ENCODE measurements at regions not wholly inside any gene's neighbourhood (a gene's known extent, or its start where the extent isn't known, plus 50 kb on each side); places are given as distances from the start of the nearest gene placed in this dataset.

DNA sequence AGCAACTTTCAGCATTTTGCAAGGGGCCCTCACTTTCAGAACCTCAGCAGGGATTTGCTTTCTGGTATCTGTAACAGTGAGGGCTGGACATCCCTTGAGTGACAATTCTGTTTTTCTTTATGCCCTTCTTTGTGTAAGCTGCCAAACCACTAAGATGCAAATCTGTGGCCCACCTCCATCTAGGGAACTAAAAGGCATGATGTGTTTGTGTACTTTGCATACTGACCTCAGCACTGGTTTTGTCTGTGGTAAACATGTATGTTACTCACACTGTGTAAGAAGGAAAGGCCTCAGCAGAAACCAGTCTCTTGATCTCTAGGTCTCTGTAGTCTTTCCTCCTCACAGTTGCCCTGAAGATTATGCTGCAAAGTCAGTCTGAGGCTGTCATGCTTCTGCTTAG is 396.6 kb upstream of the DYNLRB2 start:
- DNase-seq (ENCODE audit: extremely low read depth, low read depth, low spot score), result no peak

- DNase-seq (ENCODE audit: extremely low read depth, low read depth, low spot score), result no peak
Measured at GRCh38 chr16:80142940-80143339, 397.9 kb upstream of the DYNLRB2 start.

- DNase-seq (ENCODE audit: extremely low read depth, low read depth, low spot score), result no peak
Measured at GRCh38 chr16:80142281-80142680, 398.5 kb upstream of the DYNLRB2 start.

DNA sequence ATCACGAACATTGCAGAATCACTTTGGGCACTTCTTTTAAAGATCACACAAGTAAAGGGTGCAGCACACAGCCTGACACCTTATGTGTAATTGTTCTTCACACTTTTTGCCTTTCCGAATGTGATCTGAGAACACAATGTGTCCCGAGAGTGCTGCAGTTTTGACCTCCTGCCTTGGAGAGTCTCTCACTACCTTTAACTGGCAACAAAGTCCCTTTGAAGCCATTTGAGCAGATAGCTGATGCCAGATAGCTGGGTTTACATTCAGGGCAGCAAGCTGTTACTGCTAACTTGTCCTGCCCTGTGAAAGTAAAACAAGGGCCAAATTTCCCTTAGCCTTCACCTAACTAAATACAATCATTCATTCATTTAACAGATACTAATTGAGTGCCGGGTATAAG is 411.0 kb upstream of the DYNLRB2 start:
- DNase-seq (ENCODE audit: extremely low read depth, low read depth, low spot score), result no peak

DNA sequence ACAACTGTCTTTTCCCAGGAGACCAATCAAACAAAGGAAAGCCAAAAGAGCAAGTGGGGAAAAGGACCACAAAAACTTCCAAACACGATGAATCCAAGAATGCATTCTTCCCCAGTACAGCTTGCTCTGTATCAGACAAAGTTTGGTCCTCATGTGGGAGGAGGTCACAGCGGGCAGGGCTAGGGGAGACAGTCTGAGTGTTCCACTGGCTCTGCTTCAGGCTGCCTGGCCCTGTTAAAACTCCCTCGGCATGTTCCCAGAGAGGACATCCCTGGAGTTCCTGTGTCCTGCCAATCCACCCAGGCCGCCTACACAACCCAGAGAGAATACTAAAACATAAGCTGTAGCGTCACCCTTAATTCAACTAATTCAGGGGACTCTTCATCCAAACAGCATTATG is 415.1 kb upstream of the DYNLRB2 start:
- DNase-seq (ENCODE audit: extremely low read depth, low read depth, low spot score), result no peak

DNA sequence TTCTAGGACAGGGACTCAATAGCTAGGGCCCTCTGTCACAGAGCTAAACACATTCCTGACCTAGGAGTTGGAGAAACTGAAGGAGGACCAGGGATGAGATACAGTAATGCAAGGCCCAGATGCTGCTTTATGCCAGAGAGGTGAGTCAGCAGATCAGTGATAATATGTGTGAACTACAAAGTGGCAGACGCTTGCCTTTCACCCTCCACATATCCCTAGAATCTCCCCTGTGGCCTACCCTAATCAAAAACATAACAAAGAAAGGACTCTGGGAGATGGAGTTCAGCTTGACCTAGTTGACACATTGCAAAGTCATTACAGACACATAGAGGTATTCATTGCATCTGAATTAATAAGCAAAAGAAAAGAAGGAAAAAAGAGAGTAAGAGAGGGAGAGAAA is 417.6 kb upstream of the DYNLRB2 start:
- no peak for DNase-seq (ENCODE audit: extremely low read depth, low read depth, low spot score)

- DNase-seq (ENCODE audit: extremely low read depth, low read depth, low spot score), result no peak
Measured at GRCh38 chr16:80122115-80122514, 418.7 kb upstream of the DYNLRB2 start.

DNA sequence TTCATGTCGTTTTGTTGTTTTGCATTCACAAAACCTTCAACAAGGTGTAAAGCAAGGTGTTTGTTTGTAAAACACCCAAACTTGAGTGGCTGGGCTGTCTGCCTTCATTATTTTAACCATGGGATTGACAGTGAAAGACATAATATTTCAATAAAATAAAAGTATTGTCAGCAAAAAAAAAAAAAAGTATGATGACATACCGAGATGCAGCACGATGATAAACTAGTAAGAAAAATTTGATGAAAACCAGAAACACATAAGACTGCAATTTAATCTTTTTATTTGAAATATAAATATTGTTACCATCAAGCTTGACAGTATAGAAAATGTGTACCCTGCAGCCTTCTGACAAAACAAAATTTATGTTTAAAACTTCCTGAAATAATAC is 419.3 kb upstream of the DYNLRB2 start:
- DNase-seq (ENCODE audit: extremely low read depth, low read depth, low spot score), result no peak

- no peak for DNase-seq (ENCODE audit: extremely low read depth, low read depth, low spot score)
Measured at GRCh38 chr16:80120899-80121521, 419.8 kb upstream of the DYNLRB2 start.

DNA sequence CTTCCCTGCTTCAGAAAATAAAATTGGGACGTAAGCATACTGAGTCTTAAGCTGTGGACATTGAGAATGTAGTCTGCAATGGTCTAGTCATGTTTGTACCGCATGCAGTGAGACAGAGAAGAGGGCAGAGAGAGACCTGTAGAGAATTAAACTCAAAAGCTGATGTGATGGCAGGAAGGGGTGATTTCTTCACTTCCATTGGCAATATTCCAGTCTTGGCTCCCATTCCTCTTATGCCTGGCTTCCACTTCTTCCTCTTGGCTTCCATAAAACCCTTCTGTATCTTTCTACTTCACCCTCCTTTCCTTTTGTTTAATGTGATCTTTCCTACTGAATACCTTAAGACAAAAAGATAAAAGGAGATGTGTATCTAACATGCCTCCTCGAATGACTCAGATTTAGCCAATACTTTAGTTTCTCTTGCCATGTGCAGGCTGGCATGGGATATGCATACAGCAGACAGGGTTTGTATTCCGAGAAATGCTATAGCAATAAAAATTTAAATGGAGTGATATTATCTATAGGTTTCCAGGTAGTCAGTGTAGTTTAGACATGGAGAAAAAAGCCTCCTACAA is 423.1 kb upstream of the DYNLRB2 start:
- DNase-seq (ENCODE audit: extremely low read depth, low read depth, low spot score), result no peak

GRCh38 chr16:80116711-80117110 is 424.1 kb upstream of the DYNLRB2 start:
- DNase-seq (ENCODE audit: extremely low read depth, low read depth, low spot score), result no peak

DNA sequence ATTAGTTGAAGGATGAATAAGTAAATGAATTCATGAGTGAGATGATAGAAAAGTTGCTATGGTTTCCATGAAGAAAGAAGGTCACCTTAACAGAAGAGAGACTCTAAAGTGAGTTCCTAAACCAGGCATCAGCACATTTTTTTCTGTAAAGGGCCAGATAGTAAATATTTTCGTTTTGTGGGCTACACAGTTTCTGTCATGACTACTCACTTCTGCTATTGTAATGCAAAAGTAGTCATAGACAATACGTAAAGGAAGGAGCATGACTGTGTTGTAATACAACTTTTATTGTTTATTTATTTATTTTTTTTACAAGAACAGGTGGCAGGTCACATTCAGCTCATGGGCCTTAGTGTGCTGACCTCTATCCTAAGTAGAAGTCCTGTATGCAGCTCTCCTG is 426.1 kb upstream of the DYNLRB2 start:
- DNase-seq (ENCODE audit: extremely low read depth, low read depth, low spot score), result no peak

- no peak for DNase-seq (ENCODE audit: extremely low read depth, low read depth, low spot score)
Measured at GRCh38 chr16:80113873-80114574, 426.8 kb upstream of the DYNLRB2 start.

GRCh38 chr16:80109581-80109980 is 431.2 kb upstream of the DYNLRB2 start:
- no peak for DNase-seq (ENCODE audit: extremely low read depth, low read depth, low spot score)

- DNase-seq (ENCODE audit: extremely low read depth, low read depth, low spot score), result no peak
Measured at GRCh38 chr16:80107900-80108299, 432.9 kb upstream of the DYNLRB2 start.

GRCh38 chr16:80105751-80106150 is 435.0 kb upstream of the DYNLRB2 start:
- no peak for DNase-seq (ENCODE audit: extremely low read depth, low read depth, low spot score)

DNA sequence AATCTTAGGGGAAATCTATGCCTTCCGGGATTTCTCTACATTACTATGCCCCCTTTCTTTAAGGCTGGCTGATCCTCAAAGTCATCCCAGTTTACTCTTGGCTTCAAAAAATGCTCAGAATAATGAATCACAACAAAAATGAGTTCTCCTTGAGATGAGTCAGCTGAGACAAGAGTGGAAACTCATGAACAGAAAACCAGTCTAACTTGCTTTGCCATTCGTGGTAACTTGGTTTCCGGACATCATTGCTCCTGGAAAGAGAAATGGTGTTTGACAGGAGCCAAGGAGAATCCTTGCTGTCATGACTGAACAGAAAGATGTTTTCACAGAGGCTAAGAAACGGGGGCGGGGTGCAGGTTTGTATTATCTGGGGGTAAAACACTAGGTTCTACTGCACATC is 435.6 kb upstream of the DYNLRB2 start:
- DNase-seq (ENCODE audit: extremely low read depth, low read depth, low spot score), result no peak

DNA sequence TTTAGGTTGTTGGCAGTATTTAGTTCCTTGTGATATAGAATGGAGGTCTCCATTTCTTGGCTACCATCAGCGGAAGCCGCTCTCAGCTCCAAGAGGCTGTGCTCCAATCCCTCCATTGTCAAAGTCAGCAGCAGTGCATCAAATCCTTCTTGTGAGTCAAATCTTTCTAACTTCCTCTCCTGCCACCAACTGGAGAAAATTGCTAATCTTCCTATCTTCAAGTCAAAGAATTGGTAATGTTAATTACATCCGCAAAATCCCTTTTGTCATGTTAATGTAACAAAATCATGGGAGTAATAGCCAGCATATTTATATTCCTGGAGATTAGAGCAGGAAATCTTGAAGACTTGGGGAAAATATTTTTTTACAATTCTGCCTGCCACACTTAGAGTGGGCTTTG is 436.4 kb upstream of the DYNLRB2 start:
- no peak for DNase-seq (ENCODE audit: extremely low read depth, low read depth, low spot score)

DNA sequence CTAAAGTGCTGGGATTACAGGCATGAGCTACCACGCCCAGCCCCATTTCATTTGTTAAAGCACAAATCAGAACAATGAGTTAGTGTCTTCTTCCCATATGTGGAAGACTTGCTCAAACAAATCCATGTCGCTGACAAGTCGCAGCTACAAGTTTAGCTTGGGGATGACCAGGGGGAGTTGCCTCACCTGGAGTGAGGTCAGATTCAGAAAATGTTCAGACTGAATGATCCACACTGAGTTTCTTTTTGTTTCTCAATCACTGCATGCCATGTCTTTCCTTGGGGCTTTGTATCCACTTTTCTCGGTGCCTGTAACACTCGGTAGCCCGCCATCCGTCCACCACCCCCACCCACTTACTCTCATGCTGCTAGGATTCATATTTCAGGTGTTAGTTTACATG is 437.3 kb upstream of the DYNLRB2 start:
- no peak for DNase-seq (ENCODE audit: extremely low read depth, low read depth, low spot score)

GRCh38 chr16:80100846-80101451 is 439.8 kb upstream of the DYNLRB2 start:
- no peak for DNase-seq (ENCODE audit: extremely low read depth, low read depth, low spot score)

- no peak for DNase-seq (ENCODE audit: extremely low read depth, low read depth, low spot score)
Measured at GRCh38 chr16:80100186-80100585, 440.6 kb upstream of the DYNLRB2 start.

DNA sequence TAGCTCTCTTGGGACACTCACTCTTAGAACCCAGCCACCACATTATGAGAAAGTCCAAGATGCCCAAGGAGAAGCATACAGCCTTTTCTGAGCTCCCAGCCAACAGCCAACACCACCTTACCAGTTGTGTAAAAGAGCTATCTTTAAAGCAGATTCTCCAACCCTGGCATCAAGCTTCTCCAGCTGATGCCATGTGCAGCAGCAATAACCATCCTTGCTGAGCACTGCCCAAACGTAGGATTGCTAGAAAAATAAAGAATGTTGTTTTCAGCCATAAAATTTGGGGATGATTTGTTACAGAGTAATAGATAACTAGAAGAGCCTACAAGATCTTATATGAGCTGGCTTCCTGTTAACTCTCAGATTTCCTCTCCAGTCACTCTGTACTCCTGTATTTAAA is 443.7 kb upstream of the DYNLRB2 start:
- DNase-seq (ENCODE audit: extremely low read depth, low read depth, low spot score), result no peak
